Right atrium auricular region (tissue), 2 donors: ENCODE measurements at regions not wholly inside any gene's neighbourhood (a gene's known extent, or its start where the extent isn't known, plus 50 kb on each side); places are given as distances from the start of the nearest gene placed in this dataset.

Experiments used
- DNase-seq: peaks from one replicate; pipeline ENCODE4 v3.0.0-alpha.2; 2019; ENCODE audit warnings: low spot score
- H3K27ac ChIP-seq, 2 donors: fragments of 200-600 bp; sonication (generic); 1 replicate in 1 of 2; 2 replicates in 1 of 2; pipeline ENCODE4 v1.5.1; 2016 to 2019
- H3K27me3 ChIP-seq, 2 donors: fragments of 200-600 bp; sonication (generic); one replicate each; pipeline versions ENCODE4 v1.5.1 to v1.6.0; 2017 to 2019
- H3K36me3 ChIP-seq: fragments of 200-600 bp; sonication (generic); one replicate; pipeline ENCODE4 v1.5.1; 2016
- H3K4me1 ChIP-seq, 2 donors: fragments of 200-600 bp; sonication (generic); one replicate each; pipeline versions ENCODE4 v1.5.1 to v1.6.0; 2017 to 2019
- H3K4me3 ChIP-seq, 2 donors: fragments of 200-600 bp; sonication (generic); 1 replicate in 1 of 2; 2 replicates in 1 of 2; pipeline ENCODE4 v1.5.1; 2017 to 2019; ENCODE audit warnings: mild to moderate bottlenecking in 1 of 2, moderate library complexity in 1 of 2
- H3K9me3 ChIP-seq, 2 donors: fragments of 200-600 bp; sonication (generic); one replicate each; pipeline ENCODE4 v1.5.1; 2019
- CTCF ChIP-seq, 2 donors: fragments of 200-600 bp; sonication (generic); IDR thresholded peaks; one replicate each; pipeline ENCODE4 v1.5.1; 2019; ENCODE audit warnings: antibody characterized with exemption in 2 of 2

GRCh38 chr1:168911370-168911769 lies 182.4 kb upstream of the DPT start:
- H3K4me1 ChIP-seq, result no peaks in the 10 kb centered on the region
- no peak overlapping the region for H3K27ac ChIP-seq
- no peak for TF ChIP-seq CTCF (IDR thresholded peaks at IDR 0.05)
- H3K27me3 ChIP-seq, result no peaks in the 10 kb centered on the region
- no peaks in the 10 kb centered on the region for H3K9me3 ChIP-seq
- no peak for DNase-seq
- no peak overlapping the region for H3K4me3 ChIP-seq
- H3K36me3 ChIP-seq, result no peaks in the 10 kb centered on the region

GRCh38 chr1:168913711-168914463 lies 184.9 kb upstream of the DPT start:
- no peak for TF ChIP-seq CTCF (IDR thresholded peaks at IDR 0.05)
- H3K27me3 ChIP-seq, result no peaks in the 10 kb centered on the region
- no peak overlapping the region for H3K4me3 ChIP-seq
- H3K36me3 ChIP-seq, result no peaks in the 10 kb centered on the region
- H3K27ac ChIP-seq, result no peak overlapping the region
- H3K4me1 ChIP-seq, result no peaks in the 10 kb centered on the region
- no peaks in the 10 kb centered on the region for H3K9me3 ChIP-seq
- no peak for DNase-seq

- TF ChIP-seq CTCF (IDR thresholded peaks at IDR 0.05), result no peak
- Histone ChIP-seq H3K9me3 (no peaks in the 10 kb centered on the region), H3K4me1 (peaks cover 0 to 4% of the 10 kb centered on the region in 2 donors), H3K27me3 (no peaks in the 10 kb centered on the region), H3K4me3 (no peak overlapping the region), H3K36me3 (no peaks in the 10 kb centered on the region), H3K27ac (no peak overlapping the region)
- no peak for DNase-seq
Observed at GRCh38 chr1:168917309-168917708, 188.3 kb upstream of the DPT start.

- no peaks in the 10 kb centered on the region for H3K36me3 ChIP-seq
- H3K27ac ChIP-seq, result no peak overlapping the region
- H3K4me3 ChIP-seq, result no peak overlapping the region
- TF ChIP-seq CTCF (IDR thresholded peaks at IDR 0.05), result no peak
- peaks cover 0 to 4% of the 10 kb centered on the region in 2 donors for H3K4me1 ChIP-seq
- H3K27me3 ChIP-seq, result no peaks in the 10 kb centered on the region
- H3K9me3 ChIP-seq, result no peaks in the 10 kb centered on the region
- DNase-seq, result no peak
Observed at GRCh38 chr1:168917796-168918195, 188.7 kb upstream of the ATP1B1 start.

- H3K27ac ChIP-seq, result no peak overlapping the region
- H3K9me3 ChIP-seq, result no peaks in the 10 kb centered on the region
- no peak overlapping the region for H3K4me3 ChIP-seq
- no peaks in the 10 kb centered on the region for H3K36me3 ChIP-seq
- TF ChIP-seq CTCF (IDR thresholded peaks at IDR 0.05), result no peak
- peaks cover 0 to 4% of the 10 kb centered on the region in 2 donors for H3K4me1 ChIP-seq
- DNase-seq, result no peak
- no peaks in the 10 kb centered on the region for H3K27me3 ChIP-seq
Observed at GRCh38 chr1:168918860-168919741, 187.4 kb upstream of the ATP1B1 start.
